ENCODE measurements at regions not wholly inside any gene's neighbourhood (a gene's known extent, or its start where the extent isn't known, plus 50 kb on each side); places are given as distances from the start of the nearest gene placed in this dataset.
"Not testable (repeated sequence)": the region's sequence is repeated elsewhere in the genome, so short reads cannot be mapped to it uniquely, and the experiment has no call there.

DNA sequence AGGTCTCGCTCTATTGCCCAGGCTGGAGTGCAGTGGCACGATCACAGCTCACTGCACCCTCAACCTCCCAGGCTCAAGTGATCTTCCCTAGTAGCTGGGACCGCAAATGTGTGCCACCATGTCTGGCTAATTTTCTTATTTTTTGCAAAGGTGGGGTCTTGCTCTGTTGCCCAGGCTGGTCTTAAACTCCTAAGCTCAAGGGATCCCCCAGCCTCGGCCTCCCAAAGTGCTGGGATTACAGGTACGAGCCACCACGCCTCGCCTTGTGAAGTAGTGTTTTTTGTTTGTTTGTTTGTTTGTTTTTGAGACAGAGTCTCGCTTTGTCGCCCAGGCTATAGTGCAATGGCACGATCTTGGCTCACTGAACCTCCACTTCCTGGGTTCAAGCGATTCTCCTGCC is 125.5 kb downstream of the HAUS1 start:
- not testable (repeated sequence) for DNase-seq (ENCODE audit: low spot score)

DNA sequence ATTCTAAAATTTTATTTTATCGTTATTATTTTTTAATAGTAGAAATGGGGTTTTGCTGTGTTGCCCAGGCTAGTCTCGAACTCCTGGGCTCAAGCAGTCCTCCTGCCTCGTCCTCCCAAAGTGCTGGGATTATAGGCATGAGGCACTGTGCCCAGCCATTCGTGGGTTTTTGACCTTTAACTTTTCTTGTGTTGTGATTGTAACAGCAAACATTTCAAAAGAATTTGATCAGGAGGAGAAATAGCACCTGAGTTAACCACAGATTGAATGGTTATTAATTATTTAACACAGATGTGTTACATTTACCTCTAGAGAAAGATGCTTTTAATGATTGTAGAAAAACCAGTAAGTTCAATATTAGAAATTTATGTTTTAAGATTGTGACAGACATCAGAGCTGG is 132.0 kb downstream of the HAUS1 start:
- no peak for DNase-seq (ENCODE audit: low spot score)

DNA sequence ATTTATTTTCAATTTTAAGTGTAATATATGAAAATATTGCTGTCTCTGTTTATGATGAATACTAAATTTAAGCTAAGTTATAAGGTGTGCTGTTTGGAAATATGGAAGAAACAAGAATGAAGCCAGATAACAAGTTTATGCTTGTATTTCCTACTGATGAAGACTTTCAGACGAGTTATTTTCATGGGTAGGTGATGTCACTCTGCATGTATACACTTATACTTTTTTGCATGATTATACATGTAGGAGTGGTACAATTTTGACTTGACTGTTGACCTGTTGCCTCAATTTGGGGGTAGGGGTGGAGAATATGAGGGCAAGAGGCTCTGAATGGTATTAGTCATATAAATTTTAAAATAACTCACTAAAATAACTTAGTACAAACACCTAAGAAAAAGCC is 133.7 kb downstream of the HAUS1 start:
- no peak for DNase-seq (ENCODE audit: low spot score)

DNA sequence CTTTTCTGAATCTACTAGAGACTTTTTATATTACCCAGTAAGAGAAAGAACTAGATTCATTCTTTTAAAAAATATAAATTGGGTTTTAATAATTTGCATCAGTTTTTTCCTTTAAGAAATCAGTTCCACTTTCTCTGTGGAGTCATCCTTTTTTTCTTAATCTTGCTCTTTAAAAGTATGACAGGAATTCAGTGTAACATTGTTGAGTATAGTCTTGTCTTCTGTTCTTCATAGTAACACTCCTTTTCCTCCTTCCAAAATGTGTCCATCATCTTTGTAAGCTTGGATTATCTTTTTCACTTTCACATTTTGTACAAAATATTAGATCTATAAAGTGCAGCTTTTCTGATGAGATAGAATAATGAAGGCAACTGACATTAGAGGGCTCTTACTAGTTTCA is 135.4 kb downstream of the HAUS1 start:
- DNase-seq (ENCODE audit: low spot score): no peak

DNA sequence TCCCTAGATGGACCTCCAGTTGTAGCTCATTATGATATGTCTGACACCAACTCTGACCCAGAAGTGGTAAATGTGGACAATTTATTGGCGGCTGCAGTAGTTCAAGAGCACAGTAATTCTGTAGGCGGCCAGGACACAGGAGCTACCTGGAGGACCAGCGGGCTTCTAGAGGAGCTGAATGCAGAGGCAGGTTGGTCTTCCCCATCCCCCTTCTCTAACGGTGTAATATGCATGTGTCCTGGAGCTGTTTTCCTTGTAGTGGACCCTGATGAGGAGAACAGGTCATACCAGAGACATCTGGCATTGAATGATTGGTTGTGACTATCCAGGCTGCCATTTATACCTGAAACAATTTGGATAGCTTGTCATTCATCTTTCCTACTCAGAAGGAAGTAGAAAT is 135.8 kb downstream of the HAUS1 start:
- no peak for DNase-seq (ENCODE audit: low spot score)

DNA sequence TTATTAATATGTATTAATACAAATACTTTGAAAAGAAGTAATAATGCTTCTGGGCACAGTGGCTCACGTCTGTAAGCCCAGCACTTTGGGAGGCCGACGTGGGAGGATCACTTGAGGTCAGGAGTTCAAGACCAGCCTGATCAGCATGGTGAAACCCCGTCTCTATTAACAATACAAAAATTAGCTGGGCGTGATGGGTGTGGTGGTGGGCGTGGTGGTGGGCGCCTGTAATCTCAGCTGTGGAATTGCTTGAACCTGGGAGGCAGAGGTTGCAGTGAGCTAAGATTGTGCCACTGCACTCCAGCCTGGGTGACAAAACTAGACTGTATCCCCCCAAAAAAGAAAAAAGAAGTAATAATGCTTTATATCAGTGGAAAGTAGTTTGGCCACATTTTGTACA is 137.2 kb downstream of the HAUS1 start:
- DNase-seq (ENCODE audit: low spot score): not testable (repeated sequence)

DNA sequence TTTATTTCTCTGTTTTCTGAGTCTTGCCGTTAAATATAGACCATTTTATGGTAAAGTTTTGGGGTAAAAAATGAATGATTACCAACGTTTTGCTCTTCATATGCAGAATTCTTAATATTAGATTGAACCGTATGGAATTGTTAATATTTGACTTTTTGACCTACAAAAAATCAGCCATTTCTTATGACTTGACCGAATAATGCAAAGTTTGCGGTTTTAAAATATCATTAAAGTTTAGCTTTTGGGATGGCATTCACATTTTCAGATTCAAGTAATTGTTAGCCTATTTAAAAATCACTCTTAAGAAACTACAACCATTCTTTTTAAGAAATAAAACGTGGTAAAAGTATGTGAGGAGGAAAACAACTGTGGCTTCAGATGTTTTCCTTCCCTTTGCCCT is 138.0 kb downstream of the HAUS1 start:
- DNase-seq (ENCODE audit: low spot score): no peak

DNA sequence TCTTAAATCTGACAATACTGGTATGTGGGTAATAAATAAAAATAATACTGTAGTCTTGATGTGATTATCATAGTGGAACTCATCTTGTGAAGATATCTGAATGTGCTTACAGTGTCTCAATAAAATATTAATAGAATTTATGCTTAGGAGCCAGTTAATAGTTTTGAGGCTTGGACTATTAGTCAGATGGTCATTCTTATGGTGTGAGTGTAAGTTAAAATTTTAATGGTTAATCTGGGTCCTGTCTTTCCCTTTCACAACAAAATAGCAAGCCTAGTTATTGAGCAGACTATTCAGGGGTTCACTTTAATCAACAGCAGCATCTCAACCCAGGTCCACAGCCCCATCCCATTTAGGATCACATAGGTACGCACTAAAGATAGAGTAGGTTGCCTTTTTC is 138.9 kb downstream of the HAUS1 start:
- DNase-seq (ENCODE audit: low spot score): no peak

DNA sequence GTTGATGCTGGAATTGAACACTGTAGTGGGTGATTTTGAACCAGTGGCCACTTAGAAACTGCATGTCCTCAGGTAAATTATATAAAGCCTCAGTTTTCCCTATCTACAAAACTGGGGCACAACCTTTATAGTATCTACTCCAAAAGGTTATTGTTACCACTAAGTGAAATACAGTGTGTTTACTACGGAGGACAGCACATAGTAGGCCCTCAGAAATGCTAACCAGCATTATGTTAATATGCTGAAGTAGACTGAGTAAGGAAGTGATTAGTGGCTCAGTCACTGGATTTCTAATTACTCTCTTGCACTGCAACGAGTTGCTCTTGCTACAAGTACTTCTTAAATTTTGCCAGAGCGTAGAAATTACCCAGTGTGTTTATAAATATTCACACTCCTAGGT is 139.5 kb downstream of the HAUS1 start:
- no peak for DNase-seq (ENCODE audit: low spot score)

DNA sequence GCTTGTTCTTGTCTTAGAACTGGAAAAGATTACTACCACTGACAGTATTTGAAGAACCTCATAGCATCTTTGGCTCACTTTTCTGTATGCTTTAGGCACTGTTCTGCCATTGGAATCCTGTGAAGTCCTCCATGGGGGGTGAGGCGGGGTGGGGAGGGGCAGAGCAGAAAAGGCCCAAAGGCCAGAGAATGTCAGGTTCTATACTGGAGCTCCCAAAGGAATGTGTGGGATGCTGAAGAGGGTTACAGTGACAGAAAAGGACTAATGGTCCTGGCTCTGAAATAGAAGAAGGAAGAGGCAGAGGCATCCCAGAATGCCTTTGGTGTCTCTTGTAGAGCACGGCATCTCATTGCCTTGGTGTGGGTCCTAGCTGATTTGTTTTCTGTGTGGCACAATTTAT is 141.9 kb downstream of the HAUS1 start:
- DNase-seq (ENCODE audit: low spot score): no peak

DNA sequence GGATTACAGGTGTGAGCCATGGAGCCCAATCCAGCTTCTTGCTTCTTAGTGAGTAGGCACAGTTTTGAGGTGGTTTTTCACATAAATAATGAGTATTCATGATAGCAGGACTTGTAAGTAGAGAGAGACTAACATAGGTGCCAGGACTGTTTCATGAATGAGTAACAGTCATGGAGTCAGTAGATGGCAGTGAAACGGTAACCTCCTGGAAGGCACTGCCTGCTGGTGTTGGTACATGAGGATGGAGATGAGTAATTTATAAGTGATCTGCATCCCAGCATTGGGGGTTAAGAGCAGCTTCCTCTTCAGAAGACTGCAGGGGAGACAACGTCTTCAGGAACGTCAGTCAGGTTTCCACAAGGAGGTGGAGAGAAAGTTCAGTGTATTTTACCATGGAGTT is 143.8 kb downstream of the HAUS1 start:
- no peak for DNase-seq (ENCODE audit: low spot score)

DNA sequence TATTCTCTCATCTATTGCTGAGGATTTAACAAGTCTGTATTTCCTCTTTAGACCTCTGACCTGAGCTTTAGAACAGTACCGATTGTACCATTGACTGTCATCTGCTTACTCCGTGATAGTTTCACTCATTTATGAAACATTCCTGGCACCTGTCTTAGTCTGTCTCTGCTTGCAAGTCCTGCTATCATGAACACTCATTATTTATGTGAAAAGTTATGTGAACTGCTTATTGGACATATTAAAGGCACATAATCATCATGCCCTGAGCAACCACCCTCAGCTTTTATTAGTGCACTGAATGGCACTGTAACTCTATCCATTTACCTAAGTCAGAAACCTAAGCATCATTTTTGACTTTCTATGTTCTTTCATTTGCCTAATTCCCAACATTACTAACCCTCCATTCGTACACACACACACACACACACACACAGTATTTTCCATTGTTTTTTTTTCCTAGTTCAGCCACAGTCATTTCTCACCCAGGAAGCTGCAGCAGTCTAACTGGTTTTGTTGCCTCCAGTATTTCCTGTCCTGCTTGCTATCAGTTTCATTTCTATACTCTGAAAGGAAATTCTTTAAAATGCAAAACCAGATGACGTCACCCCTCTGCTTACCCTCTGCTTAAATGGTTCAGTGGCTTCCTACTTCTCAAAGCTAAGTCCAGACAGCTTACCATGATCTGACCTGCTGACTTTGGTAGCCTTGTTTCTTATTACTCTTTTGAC is 146.1 kb downstream of the HAUS1 start:
- no peak for DNase-seq (ENCODE audit: low spot score)

DNA sequence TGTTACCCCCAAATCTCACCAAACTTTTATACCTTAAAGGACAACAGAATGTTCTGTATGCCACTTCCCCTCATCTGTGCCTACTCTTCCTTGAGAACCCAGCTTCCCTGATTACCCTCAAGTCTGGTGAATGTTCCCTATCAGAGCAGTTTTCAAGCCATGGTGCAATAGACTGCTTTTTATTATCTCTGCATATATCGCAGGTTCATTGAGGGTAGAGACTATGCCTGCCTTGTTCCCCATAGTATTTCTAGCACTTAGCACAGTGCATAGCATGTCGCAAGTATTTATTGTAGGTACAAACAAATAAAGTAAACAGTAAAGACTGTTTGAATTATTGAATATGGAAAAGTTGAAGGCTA is 146.6 kb downstream of the HAUS1 start:
- DNase-seq (ENCODE audit: low spot score): no peak

DNA sequence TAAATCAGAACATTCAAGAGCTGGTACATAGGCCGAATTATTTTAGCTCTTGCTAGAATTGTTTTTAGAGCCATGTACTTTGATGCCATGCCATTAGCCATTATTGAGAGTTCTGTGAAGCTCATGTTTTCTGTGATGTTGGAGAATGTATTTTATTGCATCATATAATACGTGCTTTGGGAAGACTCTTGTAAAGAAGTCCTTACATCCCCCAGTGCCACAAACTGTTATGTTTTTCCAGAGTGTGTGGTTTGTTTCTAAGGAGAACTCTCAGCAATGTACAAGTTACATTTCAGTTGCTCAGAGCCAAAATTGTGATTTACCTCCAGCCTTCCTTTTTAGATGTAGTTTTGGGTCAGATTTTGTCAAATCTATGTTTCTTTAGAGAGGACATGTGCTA is 148.6 kb downstream of the HAUS1 start:
- no peak for DNase-seq (ENCODE audit: low spot score)

DNA sequence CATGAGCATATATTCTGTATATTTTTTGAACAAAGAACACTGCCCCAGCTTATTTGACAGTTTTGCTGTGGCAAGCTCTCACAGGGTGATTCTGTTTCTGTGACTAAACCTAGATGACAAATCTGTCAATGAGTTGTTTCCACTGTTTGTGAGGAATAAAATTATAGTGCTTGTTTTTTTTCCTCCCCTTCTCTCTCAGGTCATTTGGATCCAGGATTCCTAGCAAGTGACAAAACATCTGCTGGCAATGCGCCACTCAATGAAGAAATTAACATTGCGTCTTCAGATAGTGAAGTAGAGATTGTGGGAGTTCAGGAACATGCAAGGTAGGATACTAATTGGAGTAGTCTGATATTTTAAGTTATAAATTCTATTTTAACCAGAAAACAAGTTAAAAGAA is 149.3 kb downstream of the HAUS1 start:
- no peak for DNase-seq (ENCODE audit: low spot score)

DNA sequence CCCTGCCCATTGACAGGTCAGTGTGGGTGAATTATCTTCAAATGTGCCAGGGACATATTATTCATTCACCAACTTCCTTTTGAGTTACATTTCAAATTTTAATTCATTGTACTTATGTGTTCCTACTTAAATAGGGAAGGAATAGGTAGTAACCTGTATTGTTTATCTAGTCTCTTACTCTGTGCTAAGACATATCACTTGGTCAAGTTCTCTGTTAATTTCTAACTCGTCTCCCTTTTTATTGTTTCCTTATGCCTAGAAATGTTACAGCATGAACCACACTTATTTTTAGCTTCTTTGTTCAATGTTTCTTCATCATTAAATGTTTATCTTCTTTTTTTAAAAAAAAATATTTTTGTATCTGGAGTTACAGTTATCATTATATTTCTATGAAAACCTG is 151.9 kb downstream of the HAUS1 start:
- DNase-seq (ENCODE audit: low spot score): no peak

DNA sequence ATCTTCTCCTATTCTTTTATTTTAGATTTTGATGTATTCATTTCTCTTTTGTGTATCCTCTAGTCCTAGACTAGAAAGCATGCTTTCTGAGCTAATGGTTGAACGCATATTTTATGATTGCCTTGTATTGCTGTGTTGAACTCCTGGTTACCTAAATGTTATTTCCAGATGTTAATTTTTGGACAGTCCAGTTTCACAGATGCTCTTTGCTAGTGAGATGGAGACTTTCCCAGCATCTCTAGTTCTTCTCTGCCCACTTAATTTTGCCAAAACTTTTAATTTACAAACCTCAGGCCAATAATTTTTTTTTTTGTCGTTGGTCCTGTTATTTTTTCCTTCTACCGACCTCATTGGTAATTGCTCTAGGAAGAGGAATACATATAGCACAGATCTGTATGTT is 153.2 kb downstream of the HAUS1 start:
- no peak for DNase-seq (ENCODE audit: low spot score)

DNA sequence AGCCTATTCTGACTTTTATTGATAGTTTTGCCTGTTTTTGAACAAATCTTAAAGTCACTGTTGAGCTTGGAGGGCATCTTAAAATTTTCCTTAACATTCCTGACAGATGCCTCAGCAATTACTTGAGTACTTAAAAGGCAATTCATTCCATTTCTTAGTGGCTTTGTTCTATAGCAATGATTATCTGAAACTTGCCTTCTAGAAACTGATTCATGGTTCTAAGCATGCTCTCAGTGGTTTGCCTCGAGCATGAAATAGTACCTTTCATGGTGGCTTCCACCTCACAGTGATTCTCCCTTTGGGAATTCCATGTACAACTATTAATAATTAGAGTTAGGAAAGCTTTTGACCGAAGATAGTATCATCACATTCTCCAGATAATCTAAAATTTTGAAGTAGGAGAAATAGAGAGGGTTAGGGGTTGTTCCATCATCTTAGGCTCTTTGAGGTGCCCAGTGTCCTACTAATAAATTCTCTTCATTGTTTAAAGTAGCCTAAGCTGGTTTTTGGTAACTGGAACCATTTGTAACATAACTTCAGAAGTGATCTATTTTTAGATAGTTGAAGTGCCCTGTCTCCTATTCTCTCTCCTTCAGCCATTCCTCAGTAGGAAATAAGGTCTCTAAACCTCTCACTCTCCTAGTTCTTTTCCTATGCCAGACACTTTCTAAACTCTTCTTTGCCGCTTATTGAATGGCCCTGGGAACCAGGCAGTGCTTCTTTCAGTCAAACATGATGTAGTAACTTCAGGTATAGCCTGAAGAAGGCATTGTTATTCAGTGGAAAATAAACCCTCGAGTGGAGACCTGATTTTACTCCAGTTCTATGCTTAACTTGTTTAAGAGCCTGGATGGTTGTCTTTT is 156.1 kb downstream of the HAUS1 start:
- no peak for DNase-seq (ENCODE audit: low spot score)

DNA sequence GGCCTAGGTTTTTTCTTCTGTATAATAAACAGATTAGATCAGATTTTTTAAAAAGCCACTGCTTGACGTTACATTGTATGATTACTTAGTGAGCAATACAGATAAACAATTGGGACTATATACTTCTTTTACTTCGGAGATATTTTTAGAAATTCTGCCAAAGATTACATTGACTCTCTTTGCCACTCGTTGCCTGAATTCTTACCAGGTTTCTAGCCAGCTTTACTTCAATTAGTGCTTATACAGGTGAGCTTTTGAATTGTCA is 156.6 kb downstream of the HAUS1 start:
- no peak for DNase-seq (ENCODE audit: low spot score)

DNA sequence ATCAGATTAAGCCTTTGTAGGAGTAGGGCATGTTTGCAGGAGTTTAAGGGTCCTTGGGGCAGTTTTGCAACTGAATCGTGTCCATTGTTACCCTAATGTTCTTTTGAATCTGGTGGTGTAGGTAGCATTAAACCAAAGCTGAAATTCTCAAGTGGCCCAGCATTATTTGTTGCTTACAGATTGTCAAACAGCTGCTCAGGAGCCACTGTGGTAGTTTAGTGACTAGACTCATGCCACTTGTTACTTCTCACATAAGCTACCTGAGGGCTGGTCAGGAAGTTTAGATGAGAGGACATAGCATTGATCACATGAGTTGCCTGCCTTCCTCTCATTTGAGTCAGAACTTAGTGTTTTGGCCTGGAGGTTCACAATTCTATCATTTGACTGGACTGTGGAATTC is 157.6 kb downstream of the HAUS1 start:
- DNase-seq (ENCODE audit: low spot score): no peak

DNA sequence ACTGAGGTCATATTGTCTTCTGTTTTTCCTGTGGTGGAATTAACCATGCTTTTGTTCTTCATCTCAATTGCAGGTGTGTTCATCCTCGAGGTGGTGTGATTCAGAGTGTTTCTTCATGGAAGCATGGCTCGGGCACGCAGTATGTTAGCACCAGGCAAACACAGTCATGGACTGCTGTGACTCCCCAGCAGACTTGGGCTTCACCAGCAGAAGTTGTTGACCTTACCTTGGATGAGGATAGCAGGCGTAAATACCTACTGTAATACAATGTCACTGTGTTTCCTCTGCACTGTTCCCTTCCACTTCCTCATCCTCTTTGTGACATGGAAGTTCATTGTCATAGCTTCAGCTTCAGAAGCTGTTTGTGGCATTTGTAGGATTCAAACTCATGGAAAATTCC is 158.7 kb downstream of the HAUS1 start:
- no peak for DNase-seq (ENCODE audit: low spot score)

DNA sequence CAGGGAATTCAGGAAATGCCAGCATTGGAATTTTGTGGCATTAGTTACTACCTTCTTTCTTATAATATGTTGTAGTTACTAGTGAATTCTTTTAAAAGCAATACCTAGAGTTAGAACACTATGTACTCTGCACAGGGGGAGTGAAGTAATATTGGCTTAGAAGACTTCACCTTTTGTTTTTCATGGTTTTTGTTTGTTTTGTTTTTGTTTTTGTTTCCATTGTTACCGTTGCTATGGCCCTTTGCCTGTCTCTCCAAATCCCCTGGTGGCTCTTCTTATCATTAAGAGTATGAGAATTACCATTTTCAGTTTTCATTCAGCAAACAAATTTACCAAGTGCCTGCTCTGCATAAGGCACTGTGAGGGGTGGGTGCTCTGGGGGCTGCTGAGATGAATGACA is 160.1 kb downstream of the HAUS1 start:
- DNase-seq (ENCODE audit: low spot score): no peak

DNA sequence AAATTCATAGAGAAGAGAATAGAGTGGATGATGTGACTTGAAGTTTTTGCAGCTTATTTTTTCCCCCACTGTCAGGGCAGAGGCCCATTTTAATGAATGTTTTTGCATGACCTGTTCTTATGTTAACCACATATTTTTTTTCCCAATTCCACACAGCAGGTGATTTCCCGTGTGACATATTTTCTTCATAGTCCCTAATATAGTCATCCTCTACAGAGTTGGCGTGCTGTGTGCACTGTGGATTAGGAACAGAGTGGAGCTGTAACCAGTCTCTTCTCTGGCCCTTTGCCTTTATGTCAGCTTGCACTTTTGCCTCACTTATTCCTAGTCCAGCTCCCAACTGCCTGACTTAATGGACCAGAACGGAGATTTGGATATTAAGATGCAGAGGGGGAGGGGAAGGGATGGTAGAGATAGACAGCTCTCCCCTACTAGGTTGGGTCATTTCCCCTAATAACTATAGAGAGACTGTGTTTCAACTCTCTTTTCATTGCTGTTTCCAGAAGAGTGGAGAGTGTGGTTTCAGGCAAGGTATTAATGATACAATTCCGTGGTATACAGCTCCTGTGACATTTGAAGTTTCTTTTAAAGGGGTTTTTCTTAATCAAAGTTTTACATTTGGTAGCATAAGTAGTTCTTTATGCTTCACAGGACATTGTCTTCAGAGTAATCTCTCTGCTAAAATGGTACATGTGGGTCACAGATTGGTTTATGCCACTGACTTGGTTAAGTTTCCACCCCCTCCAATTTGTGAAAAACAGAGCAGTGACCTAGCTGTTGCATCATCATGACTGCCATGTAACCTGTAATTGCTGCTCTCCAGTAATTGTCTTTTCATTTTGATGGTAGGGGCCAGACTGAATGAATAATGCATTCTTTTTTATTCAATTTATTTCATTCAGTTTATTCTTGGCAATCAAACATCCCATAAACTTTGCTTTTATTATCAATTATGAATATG is 161.3 kb downstream of the HAUS1 start:
- DNase-seq (ENCODE audit: low spot score): no peak
